Activated CD4-positive, CD25-positive, alpha-beta regulatory T cell treated with anti-CD3 and anti-CD28 coated beads, Interleukin-2, amount 50 U/mL, for 24 hours (primary cell): ENCODE measurements at regions not wholly inside any gene's neighbourhood (a gene's known extent, or its start where the extent isn't known, plus 50 kb on each side); places are given as distances from the start of the nearest gene placed in this dataset.
A peak's percentile ranks its signal among the peaks of the same experiment; 100 is the strongest.
"Not testable (repeated sequence)": the region's sequence is repeated elsewhere in the genome, so short reads cannot be mapped to it uniquely, and the experiment has no call there.

Experiments
- ATAC-seq, 2 donors: fragments of 150-1000 bp; cut with Tn5 transposase; one replicate each; pipeline ENCODE4 v1.10.0; 2021; ENCODE audit warnings: mild to moderate bottlenecking in 1 of 2, moderate library complexity in 1 of 2

GRCh38 chr2:446963-447530 is 159.2 kb upstream of the ALKAL2 start:
- no peak for ATAC-seq

GRCh38 chr2:446303-446874 is 158.5 kb upstream of the ALKAL2 start:
- ATAC-seq: no peak

GRCh38 chr2:445896-446295 is 158.0 kb upstream of the ALKAL2 start:
- no peak for ATAC-seq

GRCh38 chr2:444937-445884 is 157.3 kb upstream of the ALKAL2 start:
- no peak for ATAC-seq

GRCh38 chr2:443741-444140 is 155.8 kb upstream of the ALKAL2 start:
- no peak for ATAC-seq

GRCh38 chr2:443216-443615 is 155.3 kb upstream of the ALKAL2 start:
- no peak for ATAC-seq

- ATAC-seq: no peak
Measured at GRCh38 chr2:441258-442022, 153.5 kb upstream of the ALKAL2 start.

GRCh38 chr2:440403-440740 is 152.5 kb upstream of the ALKAL2 start:
- no peak for ATAC-seq

GRCh38 chr2:439556-440402 is 151.9 kb upstream of the ALKAL2 start:
- ATAC-seq: no peak

GRCh38 chr2:439077-439476 is 151.2 kb upstream of the ALKAL2 start:
- ATAC-seq: no peak

- peak; percentile 79 to 90 for ATAC-seq
Measured at GRCh38 chr2:437756-438393, 150.0 kb upstream of the ALKAL2 start.

GRCh38 chr2:437180-437579 is 149.3 kb upstream of the ALKAL2 start:
- ATAC-seq: no peak

- ATAC-seq: no peak
Measured at GRCh38 chr2:436205-436604, 148.3 kb upstream of the ALKAL2 start.

GRCh38 chr2:434625-435024 is 146.7 kb upstream of the ALKAL2 start:
- ATAC-seq: no peak

- ATAC-seq: no peak
Measured at GRCh38 chr2:433216-433615, 145.3 kb upstream of the ALKAL2 start.

GRCh38 chr2:430291-431040 is 142.6 kb upstream of the ALKAL2 start:
- no peak for ATAC-seq

- peak; percentile 35 to 41 for ATAC-seq
Measured at GRCh38 chr2:429575-430254, 141.8 kb upstream of the ALKAL2 start.

GRCh38 chr2:429142-429541 is 141.3 kb upstream of the ALKAL2 start:
- ATAC-seq: no peak

- ATAC-seq: no peak
Measured at GRCh38 chr2:428591-428990, 140.7 kb upstream of the ALKAL2 start.

GRCh38 chr2:426696-427095 is 138.8 kb upstream of the ALKAL2 start:
- not testable (repeated sequence) for ATAC-seq
